ENCODE measurements at regions not wholly inside any gene's neighbourhood (a gene's known extent, or its start where the extent isn't known, plus 50 kb on each side); places are given as distances from the start of the nearest gene placed in this dataset.

GRCh38 chr18:78726326-78727056 lies 253.1 kb upstream of the SALL3 start:
- TF ChIP-seq POLR2A (IDR thresholded peaks at IDR 0.05; ENCODE audit: extremely low read depth, insufficient read length), result no peak
- TF ChIP-seq CTCF (IDR thresholded peaks at IDR 0.05; ENCODE audit: low read depth, low read length), result no peak
- no peak for TF ChIP-seq MYC (IDR thresholded peaks at IDR 0.05; ENCODE audit: low read depth, low read length)
- TF ChIP-seq MAX (IDR thresholded peaks at IDR 0.05; ENCODE audit: low read depth, low read length), result no peak
